Esophagus squamous epithelium (tissue), 5 donors: ENCODE measurements at regions not wholly inside any gene's neighbourhood (a gene's known extent, or its start where the extent isn't known, plus 50 kb on each side); places are given as distances from the start of the nearest gene placed in this dataset.

Experiments used
- DNase-seq: peaks from one replicate; lab custom pipeline; 2025; lab: John Stamatoyannopoulos, UW
- H3K27ac ChIP-seq, 4 donors: fragments of 200-600 bp; sonication (generic); one replicate each; pipeline ENCODE4 v1.5.1; 2016 to 2019; ENCODE audit warnings: mild to moderate bottlenecking in 1 of 4
- H3K27me3 ChIP-seq, 4 donors: fragments of 200-600 bp; sonication (generic); 1 replicate in 3 of 4; 2 replicates in 1 of 4; pipeline versions ENCODE4 v1.5.1 to v1.6.0; 2017 to 2021; ENCODE audit warnings: antibody characterized with exemption in 1 of 4
- H3K36me3 ChIP-seq, 3 donors: fragments of 200-600 bp; sonication (generic); one replicate each; pipeline ENCODE4 v1.5.1; 2016 to 2019
- H3K4me1 ChIP-seq, 3 donors: fragments of 200-600 bp; sonication (generic); one replicate each; pipeline ENCODE4 v1.5.1; 2017 to 2019
- H3K4me3 ChIP-seq, 4 donors: fragments of 200-600 bp; sonication (generic); 1 replicate in 3 of 4; 2 replicates in 1 of 4; pipeline ENCODE4 v1.5.1; 2016 to 2019; ENCODE audit warnings: mild to moderate bottlenecking in 2 of 4, moderate library complexity in 1 of 4
- H3K9me3 ChIP-seq, 3 donors: fragments of 200-600 bp; sonication (generic); one replicate each; pipeline ENCODE4 v1.5.1; 2016 to 2019
- CTCF ChIP-seq, 6 experiments: fragments of 450-650 bp in 4 of 6; fragments of 200-600 bp in 2 of 6; sonication (generic) in 2 of 6; IDR thresholded peaks; one replicate each; pipeline ENCODE4 v1.5.1; 2016 to 2019; ENCODE audit warnings: antibody characterized with exemption in 6 of 6, mild to moderate bottlenecking in 4 of 6, moderate library complexity in 4 of 6
- POLR2A ChIP-seq, 4 donors: fragments of 450-650 bp; IDR thresholded peaks; one replicate each; pipeline ENCODE4 v1.6.1; 2017; ENCODE audit warnings: antibody characterized with exemption in 4 of 4, mild to moderate bottlenecking in 4 of 4, moderate library complexity in 3 of 4
- WGBS, 2 donors: methylation state at CpG; one replicate each; pipeline ENCODE4 v1.1.5; 2018; 5-methylcytosine and 5-hydroxymethylcytosine counted together
- intact Hi-C: fragments of 100-400 bp; cut with DNase I; formaldehyde crosslinking; loops from one replicate; pipeline ENCODE4 v1.15.0; 2022
- donor health status: DM: yes; HTN: yes; CAD: no.

GRCh38 chr5:88436290-88436689 is 167.6 kb upstream of the TMEM161B start:
- no peaks in the 10 kb centered on the region for H3K27me3 ChIP-seq
- intact Hi-C loops = no loop called here
- no peaks in the 10 kb centered on the region for H3K4me1 ChIP-seq
- no peak for DNase-seq
- no peak overlapping the region for H3K27ac ChIP-seq
- H3K36me3 ChIP-seq = no peaks in the 10 kb centered on the region
- no peaks in the 10 kb centered on the region for H3K9me3 ChIP-seq
- no peak overlapping the region for H3K4me3 ChIP-seq
- no peak for TF ChIP-seq CTCF (IDR thresholded peaks at IDR 0.05)
- no peak for TF ChIP-seq POLR2A (IDR thresholded peaks at IDR 0.05)
- 87 to 89% methylated on average over 2 of the region's 2 CpGs for WGBS, 2 donors

GRCh38 chr5:88428633-88429032 is 160.0 kb upstream of the TMEM161B start:
- Histone ChIP-seq H3K27ac (no peak overlapping the region), H3K27me3 (no peaks in the 10 kb centered on the region), H3K36me3 (no peaks in the 10 kb centered on the region), H3K4me3 (no peak overlapping the region), H3K4me1 (no peaks in the 10 kb centered on the region), H3K9me3 (no peaks in the 10 kb centered on the region)
- 31 to 40% methylated on average over 1 of the region's 1 CpG for WGBS, 2 donors
- TF ChIP-seq CTCF (IDR thresholded peaks at IDR 0.05) = no peak
- TF ChIP-seq POLR2A (IDR thresholded peaks at IDR 0.05) = no peak
- intact Hi-C loops = no loop called here
- no peak for DNase-seq

- H3K9me3 ChIP-seq = no peaks in the 10 kb centered on the region
- no peaks in the 10 kb centered on the region for H3K27me3 ChIP-seq
- H3K27ac ChIP-seq = no peak overlapping the region
- intact Hi-C loops = no loop called here
- TF ChIP-seq CTCF (IDR thresholded peaks at IDR 0.05) = no peak
- no peak for TF ChIP-seq POLR2A (IDR thresholded peaks at IDR 0.05)
- no peaks in the 10 kb centered on the region for H3K36me3 ChIP-seq
- H3K4me1 ChIP-seq = no peaks in the 10 kb centered on the region
- no peak overlapping the region for H3K4me3 ChIP-seq
- no peak for DNase-seq
These were observed 157.8 kb upstream of the TMEM161B start for GRCh38 chr5:88426441-88426840.

- H3K4me3 ChIP-seq = no peak overlapping the region
- no peak for TF ChIP-seq CTCF (IDR thresholded peaks at IDR 0.05)
- no peak for TF ChIP-seq POLR2A (IDR thresholded peaks at IDR 0.05)
- H3K9me3 ChIP-seq = no peaks in the 10 kb centered on the region
- intact Hi-C loops = no loop called here
- H3K27me3 ChIP-seq = no peaks in the 10 kb centered on the region
- H3K36me3 ChIP-seq = no peaks in the 10 kb centered on the region
- 87 to 100% methylated on average over 1 of the region's 1 CpG for WGBS, 2 donors
- no peak for DNase-seq
- H3K27ac ChIP-seq = no peak overlapping the region
- no peaks in the 10 kb centered on the region for H3K4me1 ChIP-seq
These were observed 156.5 kb upstream of the TMEM161B start for GRCh38 chr5:88425124-88425523.

- H3K27me3 ChIP-seq = no peaks in the 10 kb centered on the region
- H3K27ac ChIP-seq = no peak overlapping the region
- DNase-seq = no peak
- no peaks in the 10 kb centered on the region for H3K4me1 ChIP-seq
- intact Hi-C loops = no loop called here
- no peaks in the 10 kb centered on the region for H3K36me3 ChIP-seq
- no peak overlapping the region for H3K4me3 ChIP-seq
- TF ChIP-seq POLR2A (IDR thresholded peaks at IDR 0.05) (no peak), CTCF (IDR thresholded peaks at IDR 0.05) (no peak)
- 64 to 78% methylated on average over 3 of the region's 3 CpGs for WGBS, 2 donors
- no peaks in the 10 kb centered on the region for H3K9me3 ChIP-seq
These were observed 151.3 kb upstream of the TMEM161B start for GRCh38 chr5:88419931-88420330.
